ENCODE measurements at regions not wholly inside any gene's neighbourhood (a gene's known extent, or its start where the extent isn't known, plus 50 kb on each side); places are given as distances from the start of the nearest gene placed in this dataset.

- Histone ChIP-seq H3K9me3 (ENCODE audit: control insufficient read depth, low read depth, low read length) (no peaks in the 10 kb centered on the region), H3K27ac (ENCODE audit: control insufficient read depth, insufficient read depth, low read length) (no peak overlapping the region), H3K79me2 (ENCODE audit: control insufficient read depth, insufficient read depth, low read length) (no peaks in the 10 kb centered on the region), H3K4me2 (ENCODE audit: control insufficient read depth, extremely low read depth, insufficient read depth, low read depth, low read length) (no peak overlapping the region), H4K20me1 (ENCODE audit: control insufficient read depth, extremely low read depth, insufficient read depth, low read length) (no peaks in the 10 kb centered on the region), H3K4me1 (ENCODE audit: control insufficient read depth, extremely low read depth, insufficient read depth, low read length) (no peaks in the 10 kb centered on the region), H3K9me1 (ENCODE audit: control insufficient read depth, extremely low read depth, insufficient read depth, low read length) (no peaks in the 10 kb centered on the region), H2AFZ (ENCODE audit: control insufficient read depth, low read length) (no peak overlapping the region), H3K36me3 (ENCODE audit: control insufficient read depth in 2 of 2, extremely low read depth in 1 of 2, insufficient read depth in 2 of 2, low read length in 2 of 2) (no peaks in the 10 kb centered on the region), H3K9ac (ENCODE audit: control insufficient read depth, extremely low read depth, insufficient read depth, low read length) (no peak overlapping the region), H3K27me3 (ENCODE audit: control insufficient read depth, extremely low read depth, insufficient read depth, low read length) (peaks cover 5% of the 10 kb centered on the region), H3K4me3 (ENCODE audit: control insufficient read depth in 2 of 3, extremely low read depth in 1 of 3, insufficient read depth in 2 of 3, low read depth in 1 of 3, low read length in 3 of 3) (no peak overlapping the region)
- FAIRE-seq: peak; percentile 36
- no peak for DNase-seq (ENCODE audit: low read depth, low spot score)
- no peak for TF ChIP-seq EZH2 (IDR thresholded peaks at IDR 0.05; ENCODE audit: low read length)
- TF ChIP-seq, protein P1, sequence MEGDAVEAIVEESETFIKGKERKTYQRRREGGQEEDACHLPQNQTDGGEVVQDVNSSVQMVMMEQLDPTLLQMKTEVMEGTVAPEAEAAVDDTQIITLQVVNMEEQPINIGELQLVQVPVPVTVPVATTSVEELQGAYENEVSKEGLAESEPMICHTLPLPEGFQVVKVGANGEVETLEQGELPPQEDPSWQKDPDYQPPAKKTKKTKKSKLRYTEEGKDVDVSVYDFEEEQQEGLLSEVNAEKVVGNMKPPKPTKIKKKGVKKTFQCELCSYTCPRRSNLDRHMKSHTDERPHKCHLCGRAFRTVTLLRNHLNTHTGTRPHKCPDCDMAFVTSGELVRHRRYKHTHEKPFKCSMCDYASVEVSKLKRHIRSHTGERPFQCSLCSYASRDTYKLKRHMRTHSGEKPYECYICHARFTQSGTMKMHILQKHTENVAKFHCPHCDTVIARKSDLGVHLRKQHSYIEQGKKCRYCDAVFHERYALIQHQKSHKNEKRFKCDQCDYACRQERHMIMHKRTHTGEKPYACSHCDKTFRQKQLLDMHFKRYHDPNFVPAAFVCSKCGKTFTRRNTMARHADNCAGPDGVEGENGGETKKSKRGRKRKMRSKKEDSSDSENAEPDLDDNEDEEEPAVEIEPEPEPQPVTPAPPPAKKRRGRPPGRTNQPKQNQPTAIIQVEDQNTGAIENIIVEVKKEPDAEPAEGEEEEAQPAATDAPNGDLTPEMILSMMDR (optimal IDR thresholded peaks at IDR 0.05 in 1 of 3, IDR thresholded peaks at IDR 0.05 in 1 of 3, conservative IDR thresholded peaks at IDR 0.05 in 1 of 3; ENCODE audit: extremely low read depth in 1 of 3, insufficient read depth in 2 of 3, low read length in 3 of 3): peak; percentile 33 to 59 (median 49)
- dilution Hi-C loops (cut with MboI; ENCODE audit: extremely low pct_ligation_motif_present, low sequenced_read_pairs): no loop called here
Observed at GRCh38 chr11:92735039-92735438, 234.4 kb upstream of the MTNR1B start.

DNA sequence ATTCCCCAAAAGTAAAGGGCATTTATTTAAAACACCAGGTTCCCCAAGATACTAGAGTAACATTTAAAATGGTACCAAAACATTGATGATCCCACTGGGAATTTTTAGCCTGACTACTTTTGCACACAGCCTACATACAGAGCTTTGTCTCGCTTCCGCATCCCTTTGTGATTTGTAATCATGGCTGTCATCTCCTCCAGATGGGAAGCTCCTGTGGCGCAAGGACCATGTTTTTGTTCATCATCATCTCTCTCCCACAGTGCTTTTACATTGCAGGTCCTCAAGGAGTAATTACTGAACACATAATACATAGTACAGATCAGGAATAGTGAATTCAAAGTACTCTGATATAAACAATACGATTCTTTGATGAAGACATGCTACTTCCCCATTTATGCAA, 231.2 kb upstream of the MTNR1B start:
- Histone ChIP-seq H3K27ac (ENCODE audit: control insufficient read depth, insufficient read depth, low read length) (no peak overlapping the region), H3K9me1 (ENCODE audit: control insufficient read depth, extremely low read depth, insufficient read depth, low read length) (no peaks in the 10 kb centered on the region), H3K9ac (ENCODE audit: control insufficient read depth, extremely low read depth, insufficient read depth, low read length) (no peak overlapping the region), H3K36me3 (ENCODE audit: control insufficient read depth in 2 of 2, extremely low read depth in 1 of 2, insufficient read depth in 2 of 2, low read length in 2 of 2) (no peaks in the 10 kb centered on the region), H3K4me3 (ENCODE audit: control insufficient read depth in 2 of 3, extremely low read depth in 1 of 3, insufficient read depth in 2 of 3, low read depth in 1 of 3, low read length in 3 of 3) (no peak overlapping the region), H3K79me2 (ENCODE audit: control insufficient read depth, insufficient read depth, low read length) (no peaks in the 10 kb centered on the region), H3K27me3 (ENCODE audit: control insufficient read depth, extremely low read depth, insufficient read depth, low read length) (peaks cover 5% of the 10 kb centered on the region), H3K9me3 (ENCODE audit: control insufficient read depth, low read depth, low read length) (no peaks in the 10 kb centered on the region), H2AFZ (ENCODE audit: control insufficient read depth, low read length) (no peak overlapping the region), H3K4me1 (ENCODE audit: control insufficient read depth, extremely low read depth, insufficient read depth, low read length) (no peaks in the 10 kb centered on the region), H3K4me2 (ENCODE audit: control insufficient read depth, extremely low read depth, insufficient read depth, low read depth, low read length) (no peak overlapping the region), H4K20me1 (ENCODE audit: control insufficient read depth, extremely low read depth, insufficient read depth, low read length) (no peaks in the 10 kb centered on the region)
- dilution Hi-C loops (cut with MboI; ENCODE audit: extremely low pct_ligation_motif_present, low sequenced_read_pairs): no loop called here
- FAIRE-seq (no peak), DNase-seq (ENCODE audit: low read depth, low spot score) (no peak)
- TF ChIP-seq, protein P1 (optimal IDR thresholded peaks at IDR 0.05 in 1 of 3, IDR thresholded peaks at IDR 0.05 in 1 of 3, conservative IDR thresholded peaks at IDR 0.05 in 1 of 3; ENCODE audit: extremely low read depth in 1 of 3, insufficient read depth in 2 of 3, low read length in 3 of 3): no peak
- TF ChIP-seq EZH2 (IDR thresholded peaks at IDR 0.05; ENCODE audit: low read length): no peak

Measured in keratinocyte (primary cell).